Posterior vena cava (tissue), 2 donors: ENCODE measurements at regions not wholly inside any gene's neighbourhood (a gene's known extent, or its start where the extent isn't known, plus 50 kb on each side); places are given as distances from the start of the nearest gene placed in this dataset.

Experiments
- DNase-seq: peaks from one replicate; pipeline ENCODE4 v3.0.0-alpha.2; 2020; ENCODE audit warnings: low spot score
- intact Hi-C, 2 donors: fragments of 100-400 bp; cut with DNase I; formaldehyde crosslinking; loops; one replicate each; pipeline versions ENCODE4 v1.14.1 to v1.14.2; 2022 to 2023
- donor health status: DM: yes; HTN: yes; CAD: no.
- donor health status: DM: yes; HTN: yes; CAD: no.

DNA sequence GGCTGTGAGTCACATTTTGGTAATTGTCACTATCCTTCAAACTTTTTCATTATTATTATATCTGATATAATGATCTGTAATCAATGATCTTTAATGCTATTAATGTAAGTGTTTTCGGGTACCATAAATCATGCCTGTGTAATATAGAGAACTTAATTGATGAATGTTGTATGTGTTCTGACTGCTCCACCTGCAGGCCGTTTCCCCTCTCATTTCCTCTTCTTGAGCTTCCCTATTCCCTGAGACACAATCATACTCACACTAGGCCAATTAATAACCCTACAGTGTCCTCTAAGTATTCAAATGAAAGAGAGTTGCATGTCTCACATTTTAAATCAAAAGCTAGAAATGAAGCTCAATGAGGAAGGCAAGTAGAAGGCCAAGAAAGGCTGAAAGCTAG lies 420.9 kb upstream of the SGCD start:
- no peak for DNase-seq
- intact Hi-C loops: no loop called here

GRCh38 chr5:155908543-155908942 lies 418.4 kb upstream of the SGCD start:
- intact Hi-C loops: no loop called here
- no peak for DNase-seq

- DNase-seq: no peak
- intact Hi-C loops: no loop called here
These were observed 414.7 kb upstream of the SGCD start for GRCh38 chr5:155912291-155912690.

GRCh38 chr5:155914766-155915165 lies 412.2 kb upstream of the SGCD start:
- DNase-seq: no peak
- intact Hi-C loops: no loop called here

GRCh38 chr5:155915601-155916000 lies 411.4 kb upstream of the SGCD start:
- intact Hi-C loops: no loop called here
- DNase-seq: no peak

- intact Hi-C loops: no loop called here
- DNase-seq: no peak
These were observed 407.8 kb upstream of the SGCD start for GRCh38 chr5:155919126-155919525.

GRCh38 chr5:155919725-155920124 lies 407.2 kb upstream of the SGCD start:
- DNase-seq: no peak
- intact Hi-C loops: no loop called here

GRCh38 chr5:155921621-155922020 lies 405.3 kb upstream of the SGCD start:
- DNase-seq: no peak
- intact Hi-C loops: no loop called here

DNA sequence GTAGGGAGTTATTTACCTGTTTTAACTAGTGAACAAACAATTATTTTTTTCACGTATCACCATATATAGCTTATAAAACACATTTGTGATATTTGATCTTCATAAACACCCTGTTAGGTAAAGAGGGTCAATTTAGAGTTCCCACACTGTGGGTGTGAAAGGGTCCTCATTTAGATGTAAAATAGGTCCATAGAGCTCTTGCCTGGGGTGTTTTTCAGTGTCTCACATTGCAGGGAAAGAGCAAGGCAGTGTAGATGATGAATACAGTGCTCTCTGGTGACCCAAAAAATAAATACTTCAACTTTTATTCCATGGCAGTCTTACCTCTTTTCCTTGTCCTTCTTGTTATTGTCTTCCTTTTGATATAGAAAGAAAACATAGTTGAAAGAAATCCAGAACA lies 403.2 kb upstream of the SGCD start:
- intact Hi-C loops: no loop called here
- DNase-seq: no peak

DNA sequence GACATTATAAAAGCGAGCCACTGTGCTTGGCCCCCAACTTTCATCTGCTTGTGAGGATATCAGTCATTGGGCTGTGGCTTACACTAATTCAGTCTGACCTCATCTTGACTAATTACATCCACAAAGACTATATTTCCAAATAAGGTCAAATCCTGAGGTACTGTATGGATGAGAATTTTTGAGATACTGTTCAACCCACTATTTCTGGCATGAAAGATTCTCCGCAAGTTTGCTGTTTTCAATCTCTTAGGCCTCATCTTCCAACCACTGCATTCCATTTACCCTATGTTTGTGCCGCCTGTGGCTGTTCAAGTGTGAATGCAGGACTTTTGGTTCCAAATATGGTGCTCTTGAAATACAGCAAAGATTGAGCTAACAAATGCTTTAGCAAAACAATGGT lies 400.9 kb upstream of the SGCD start:
- no peak for DNase-seq

DNA sequence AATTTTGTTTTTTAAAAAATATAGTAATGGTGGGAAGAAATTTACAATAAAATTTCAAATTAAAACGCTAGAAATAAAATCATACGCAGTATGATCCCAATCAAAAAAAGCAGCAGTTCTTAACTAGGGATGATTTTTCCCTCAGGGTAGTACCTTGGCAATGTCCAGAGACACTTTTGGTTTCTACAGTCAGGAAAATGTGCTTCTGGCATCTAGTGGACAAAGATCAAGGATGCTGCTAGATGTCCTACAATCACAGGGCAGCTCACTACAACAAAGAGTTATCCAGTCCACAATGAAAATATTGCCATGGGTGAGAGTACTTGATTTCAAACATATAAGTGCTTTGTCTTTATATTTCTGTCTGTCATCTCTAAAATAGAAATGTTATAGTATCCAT lies 400.2 kb upstream of the SGCD start:
- intact Hi-C loops: no loop called here
- no peak for DNase-seq

More for the DNA sequence above, 400.9 kb upstream of the SGCD start:
- intact Hi-C loops: no loop called here

DNA sequence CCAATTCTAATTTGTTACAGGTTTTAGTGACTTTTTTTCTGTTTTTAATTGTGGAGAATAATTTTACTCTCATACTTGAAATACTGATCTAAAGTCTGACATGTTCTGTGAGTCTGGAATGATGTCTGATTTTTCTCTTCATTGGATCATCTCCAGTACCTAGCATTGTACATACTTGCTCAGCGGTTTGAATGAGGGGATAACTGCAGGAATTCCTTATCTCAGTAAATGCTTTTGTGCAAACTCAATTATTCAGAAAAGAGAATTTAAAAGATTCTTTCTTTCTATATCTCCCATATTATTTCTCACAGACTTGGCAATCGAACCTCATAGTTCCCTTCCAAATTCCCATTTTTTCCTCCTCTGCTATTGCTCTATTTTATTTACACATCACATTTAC lies 397.9 kb upstream of the SGCD start:
- no peak for DNase-seq
- intact Hi-C loops: no loop called here

GRCh38 chr5:155934964-155935363 lies 392.0 kb upstream of the SGCD start:
- intact Hi-C loops: no loop called here
- DNase-seq: no peak

DNA sequence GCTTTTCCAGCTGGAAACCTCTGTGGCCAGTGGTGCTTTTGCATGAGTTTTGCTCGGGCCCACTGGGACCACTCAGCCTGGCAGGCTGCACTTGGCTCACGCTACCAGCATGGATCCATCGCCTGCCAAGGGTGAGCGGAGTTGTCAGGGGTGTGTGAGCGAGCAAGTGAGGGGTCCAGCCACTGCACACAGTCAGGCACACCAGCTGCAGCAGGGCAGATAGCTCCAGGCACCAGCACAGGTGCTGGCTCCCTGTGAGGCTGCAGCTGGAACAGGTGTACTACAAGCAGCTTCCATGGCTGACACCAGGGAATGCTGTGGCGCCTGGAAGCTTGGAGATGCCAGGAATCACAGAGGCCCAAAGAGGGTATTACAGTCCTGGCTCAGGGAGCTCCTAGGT lies 391.2 kb upstream of the SGCD start:
- intact Hi-C loops: no loop called here
- no peak for DNase-seq

GRCh38 chr5:155936520-155937406 lies 390.2 kb upstream of the SGCD start:
- intact Hi-C loops: no loop called here
- DNase-seq: no peak

DNA sequence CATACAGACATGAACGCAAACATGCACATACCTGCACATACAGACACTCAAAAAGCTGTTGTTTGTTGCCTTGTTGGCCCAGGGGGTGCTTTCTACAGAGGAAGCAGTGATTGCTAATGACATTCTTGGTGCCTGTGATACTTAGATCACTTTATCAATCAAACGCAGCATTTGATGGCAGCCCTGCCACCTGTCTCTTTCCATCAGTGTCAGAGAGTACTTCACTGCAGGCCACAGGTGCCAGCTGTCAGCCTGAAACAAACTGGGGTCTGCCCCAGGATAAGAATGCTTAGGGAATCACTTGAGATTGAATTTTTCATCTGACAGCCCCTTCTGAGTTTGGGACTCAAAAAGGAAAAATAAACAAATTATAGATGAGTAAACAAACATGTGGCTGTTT lies 388.9 kb upstream of the SGCD start:
- intact Hi-C loops: no loop called here

GRCh38 chr5:155941340-155941739 lies 385.6 kb upstream of the SGCD start:
- intact Hi-C loops: no loop called here
- DNase-seq: no peak

More for the DNA sequence above, 388.9 kb upstream of the SGCD start:
- no peak for DNase-seq

DNA sequence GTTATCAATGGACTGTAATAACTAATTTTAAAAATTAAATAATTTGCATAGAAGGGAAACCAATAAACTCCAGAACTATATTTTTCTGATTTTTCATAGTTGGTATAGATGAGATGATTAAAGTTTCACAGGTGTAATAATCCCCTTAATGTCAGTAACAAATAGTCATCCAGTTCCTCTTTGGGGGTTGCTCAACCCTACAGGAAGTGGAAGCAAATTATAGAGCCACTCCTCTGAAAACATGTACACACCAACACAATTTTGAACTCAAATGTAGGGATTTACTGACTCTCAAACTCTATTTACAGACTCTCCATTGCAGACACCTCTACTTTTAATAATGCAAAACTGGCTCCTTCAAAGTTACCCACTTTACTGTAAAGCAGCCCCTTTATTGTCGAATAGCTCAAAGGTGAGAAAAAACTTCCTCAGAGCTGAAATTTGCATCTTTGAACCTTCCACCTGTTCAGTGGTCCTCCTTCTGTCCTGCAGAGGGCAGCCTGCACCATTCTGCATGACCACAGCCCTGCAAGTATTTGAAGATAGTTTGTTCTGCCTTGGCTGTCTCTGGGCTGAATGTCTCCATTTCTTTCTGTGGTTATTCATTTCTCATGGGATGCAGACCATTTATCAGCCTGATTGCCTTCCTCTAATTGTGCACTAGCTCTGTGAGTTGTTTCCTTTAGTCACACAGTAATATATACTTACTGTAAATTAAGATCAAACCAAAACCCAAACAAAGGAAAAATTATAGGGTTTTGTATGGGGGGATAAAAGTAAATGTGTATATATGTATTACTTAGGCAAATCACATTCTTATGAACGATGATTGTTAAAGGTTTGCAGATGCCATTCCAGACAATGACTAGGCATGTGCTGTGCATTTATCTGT lies 383.2 kb upstream of the SGCD start:
- no peak for DNase-seq
- intact Hi-C loops: loop anchor here in 1 of 2 donors (2.0 kb wide), 1 partner anchor 69 kb away; no protein-coding TSS in a partner anchor

GRCh38 chr5:155947394-155948062 lies 379.4 kb upstream of the SGCD start:
- intact Hi-C loops: loop anchor here in 1 of 2 donors (5.0 kb wide), 1 partner anchor 880 kb away; no protein-coding TSS in a partner anchor
- DNase-seq: no peak

GRCh38 chr5:155948576-155948975 lies 378.4 kb upstream of the SGCD start:
- DNase-seq: no peak
- intact Hi-C loops: loop anchor here in 1 of 2 donors (5.0 kb wide), 1 partner anchor 879 kb away; no protein-coding TSS in a partner anchor
